ENCODE measurements at regions not wholly inside any gene's neighbourhood (a gene's known extent, or its start where the extent isn't known, plus 50 kb on each side); places are given as distances from the start of the nearest gene placed in this dataset.

DNA sequence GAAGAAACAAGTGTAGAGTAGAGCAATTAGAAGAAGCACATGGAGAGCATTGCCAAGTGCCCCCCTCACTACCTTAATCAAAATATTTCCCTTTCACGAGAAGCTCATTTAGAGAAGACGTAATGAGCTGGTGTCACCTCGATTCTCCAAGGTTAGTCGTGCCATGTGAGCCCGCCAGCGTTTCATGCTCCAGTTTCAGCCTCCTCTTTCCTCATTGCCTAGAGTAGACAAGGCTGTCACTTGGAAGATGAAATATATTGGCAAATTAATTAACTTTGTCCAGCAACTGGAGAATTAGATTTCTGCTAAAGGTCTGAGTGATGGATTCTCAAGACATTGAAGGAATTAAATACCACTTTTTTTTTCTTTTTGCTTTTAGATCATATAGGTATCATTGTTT, 399.6 kb downstream of the TUSC7 start:
- TF ChIP-seq, protein P1, sequence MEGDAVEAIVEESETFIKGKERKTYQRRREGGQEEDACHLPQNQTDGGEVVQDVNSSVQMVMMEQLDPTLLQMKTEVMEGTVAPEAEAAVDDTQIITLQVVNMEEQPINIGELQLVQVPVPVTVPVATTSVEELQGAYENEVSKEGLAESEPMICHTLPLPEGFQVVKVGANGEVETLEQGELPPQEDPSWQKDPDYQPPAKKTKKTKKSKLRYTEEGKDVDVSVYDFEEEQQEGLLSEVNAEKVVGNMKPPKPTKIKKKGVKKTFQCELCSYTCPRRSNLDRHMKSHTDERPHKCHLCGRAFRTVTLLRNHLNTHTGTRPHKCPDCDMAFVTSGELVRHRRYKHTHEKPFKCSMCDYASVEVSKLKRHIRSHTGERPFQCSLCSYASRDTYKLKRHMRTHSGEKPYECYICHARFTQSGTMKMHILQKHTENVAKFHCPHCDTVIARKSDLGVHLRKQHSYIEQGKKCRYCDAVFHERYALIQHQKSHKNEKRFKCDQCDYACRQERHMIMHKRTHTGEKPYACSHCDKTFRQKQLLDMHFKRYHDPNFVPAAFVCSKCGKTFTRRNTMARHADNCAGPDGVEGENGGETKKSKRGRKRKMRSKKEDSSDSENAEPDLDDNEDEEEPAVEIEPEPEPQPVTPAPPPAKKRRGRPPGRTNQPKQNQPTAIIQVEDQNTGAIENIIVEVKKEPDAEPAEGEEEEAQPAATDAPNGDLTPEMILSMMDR (IDR thresholded peaks at IDR 0.05): no peak
- no peak for TF ChIP-seq POLR2A (IDR thresholded peaks at IDR 0.05)

Data from adrenal gland (tissue), 5 donors.